HCT116 (cell line): ENCODE measurements at regions not wholly inside any gene's neighbourhood (a gene's known extent, or its start where the extent isn't known, plus 50 kb on each side); places are given as distances from the start of the nearest gene placed in this dataset.

Source experiments
- ATAC-seq: fragments of 200-7000 bp; cut with Tn5 transposase; 2 replicates; pipeline ENCODE4 v1.9.1; 2020; ENCODE audit warnings: mild to moderate bottlenecking, moderate library complexity
- BruUV-seq: library from RNA; stranded (reverse); fragments of 400-500 nt; replicated peaks from 2 replicates; lab custom pipeline; 2021; lab: Mats Ljungman, UMichigan
- CTCF ChIA-PET: fragments of 300-600 bp; sonication (Branson Sonifier 250); formaldehyde crosslinking; loops from one replicate; lab custom pipeline; 2021; ENCODE audit warnings: antibody characterized with exemption; lab: Charles Lee
- POLR2A ChIA-PET: fragments of 300-600, 350-600 bp; sonication (Branson Sonifier 250); formaldehyde crosslinking; loops from one replicate; lab custom pipeline; 2021; ENCODE audit warnings: antibody characterized with exemption; lab: Charles Lee
- RAD21 ChIA-PET, 2 experiments: fragments of 300-600 bp; sonication (Branson Sonifier 250); formaldehyde crosslinking; loops; one replicate each; lab custom pipeline; 2023; ENCODE audit warnings: low total read pairs in 2 of 2; ENCODE audit not compliant: uncharacterized antibody in 2 of 2, unreplicated experiment in 2 of 2, low non-redundant PET in 1 of 2; lab: Charles Lee
- DNase-seq: peaks from one replicate; pipeline ENCODE4 v3.0.0-alpha.2; 2010; ENCODE audit warnings: low read depth, low spot score
- H2AFZ ChIP-seq: fragments of 200-600 bp; shearing (Covaris generic), sonication (generic); 2 replicates; pipeline ENCODE4 v1.6.1; 2017; ENCODE audit warnings: low read depth, mixed run types, mixed read lengths, antibody characterized with exemption, low read length; ENCODE audit not compliant: poor library complexity, severe bottlenecking
- H3K27ac ChIP-seq: 2 replicates; pipeline ENCODE4 v1.5.1; 2012; ENCODE audit warnings: low read depth, low read length
- H3K27me3 ChIP-seq: fragments of 200-600 bp; sonication (generic); 2 replicates; pipeline ENCODE4 v1.6.1; 2016; ENCODE audit warnings: mixed run types, low read length, mixed read lengths; ENCODE audit not compliant: insufficient read depth
- H3K36me3 ChIP-seq, 2 experiments: fragments of 200-500 bp in 1 of 2; fragments of 200-600 bp in 1 of 2; sonication (Bioruptor generic) in 1 of 2; sonication (generic) in 1 of 2; 2 replicates each; pipeline versions ENCODE4 v1.5.1 to v1.6.1; 2014 to 2016; ENCODE audit warnings: low read length in 2 of 2, inconsistent platforms in 1 of 2, mixed read lengths in 1 of 2, mixed run types in 1 of 2; ENCODE audit not compliant: insufficient read depth in 2 of 2, control insufficient read depth in 1 of 2
- H3K4me1 ChIP-seq, 2 experiments: fragments of 200-600 bp in 1 of 2; sonication (generic) in 1 of 2; 2 replicates each; pipeline versions ENCODE4 v1.5.1 to v1.6.1; 2012 to 2017; ENCODE audit warnings: low read length in 2 of 2, inconsistent platforms in 1 of 2, mild to moderate bottlenecking in 1 of 2, mixed read lengths in 1 of 2, mixed run types in 1 of 2, moderate library complexity in 1 of 2; ENCODE audit not compliant: insufficient read depth in 2 of 2, control insufficient read depth in 1 of 2
- H3K4me2 ChIP-seq: fragments of 200-600 bp; sonication (generic); 2 replicates; pipeline ENCODE4 v1.6.1; 2017; ENCODE audit warnings: mixed run types, low read length, mixed read lengths
- H3K4me3 ChIP-seq, 2 experiments: fragments of 200-600 bp in 1 of 2; sonication (generic) in 1 of 2; replicated peaks in 1 of 2; 2 replicates each; pipeline ENCODE4 v1.5.1; 2011 to 2016; ENCODE audit warnings: low read length in 2 of 2, control low read depth in 1 of 2, low read depth in 1 of 2, mild to moderate bottlenecking in 1 of 2, mixed read lengths in 1 of 2, mixed run types in 1 of 2
- H3K79me2 ChIP-seq: fragments of 200-600 bp; sonication (generic); 2 replicates; pipeline ENCODE4 v1.6.1; 2017; ENCODE audit warnings: mild to moderate bottlenecking, mixed run types, low read length, moderate library complexity, mixed read lengths; ENCODE audit not compliant: insufficient read depth
- H3K9ac ChIP-seq: fragments of 200-600 bp; sonication (generic); 2 replicates; pipeline ENCODE4 v1.6.1; 2016; ENCODE audit warnings: low read length, mixed read lengths
- H3K9me2 ChIP-seq: fragments of 200-600 bp; sonication (generic), shearing (Covaris generic); 2 replicates; pipeline ENCODE4 v1.6.1; 2017; ENCODE audit warnings: mixed run types, mild to moderate bottlenecking, moderate library complexity; ENCODE audit not compliant: insufficient read depth
- H3K9me3 ChIP-seq, 2 experiments: fragments of 200-500 bp in 1 of 2; fragments of 200-600 bp in 1 of 2; sonication (Bioruptor generic) in 1 of 2; sonication (generic) in 1 of 2; 2 replicates each; pipeline ENCODE4 v1.6.1; 2014 to 2017; ENCODE audit warnings: low read length in 2 of 2, mixed read lengths in 2 of 2, inconsistent platforms in 1 of 2, low read depth in 1 of 2, mild to moderate bottlenecking in 1 of 2, mixed run types in 1 of 2, moderate library complexity in 1 of 2; ENCODE audit not compliant: control insufficient read depth in 1 of 2, insufficient read depth in 1 of 2
- H4K20me1 ChIP-seq: fragments of 200-600 bp; sonication (generic), shearing (Covaris generic); 2 replicates; pipeline ENCODE4 v1.6.1; 2017; ENCODE audit warnings: mixed run types, mild to moderate bottlenecking, moderate library complexity; ENCODE audit not compliant: insufficient read depth
- CBX3 ChIP-seq: IDR thresholded peaks from 2 replicates; pipeline ENCODE4 v1.6.1; 2012; ENCODE audit warnings: low read depth
- EGR1 ChIP-seq: IDR thresholded peaks from 2 replicates; pipeline ENCODE4 v1.6.1; 2012; ENCODE audit warnings: low read depth
- EZH2 ChIP-seq: fragments of 200-600 bp; sonication (generic); IDR thresholded peaks from 2 replicates; pipeline ENCODE4 v1.6.1; 2017; ENCODE audit warnings: antibody characterized with exemption, mixed run types
- FOSL1 ChIP-seq: IDR thresholded peaks from 2 replicates; pipeline ENCODE4 v1.6.1; 2012; ENCODE audit warnings: low read depth
- POLR2A ChIP-seq: IDR thresholded peaks from 2 replicates; pipeline ENCODE4 v1.7.0; 2011; ENCODE audit warnings: borderline replicate concordance; ENCODE audit not compliant: insufficient read depth, insufficient read length; ENCODE audit errors: extremely low read depth
- POLR2AphosphoS5 ChIP-seq: IDR thresholded peaks from 2 replicates; pipeline ENCODE4 v1.6.1; 2011; ENCODE audit warnings: mild to moderate bottlenecking, low read depth, low read length, moderate library complexity
- SP1 ChIP-seq: IDR thresholded peaks from 2 replicates; pipeline ENCODE4 v1.6.1; 2012; ENCODE audit warnings: low read depth
- TCF7L2 ChIP-seq: IDR thresholded peaks from 2 replicates; pipeline ENCODE4 v1.7.0; 2011; ENCODE audit warnings: borderline replicate concordance, inconsistent platforms; ENCODE audit not compliant: insufficient read depth, insufficient read length; ENCODE audit errors: extremely low read depth
- ZFX ChIP-seq: fragments of 450-650 bp; IDR thresholded peaks from 2 replicates; pipeline ENCODE4 v1.6.1; 2017
- intact Hi-C: fragments of 100-400 bp; cut with micrococcal nuclease; formaldehyde crosslinking; loops from 2 replicates; pipeline ENCODE4 v1.10.0; 2022
- TF ChIP-seq, protein P1 (sequence below): IDR thresholded peaks from 2 replicates; pipeline ENCODE4 v1.6.1; 2011; ENCODE audit warnings: mild to moderate bottlenecking, low read length, moderate library complexity; ENCODE audit not compliant: insufficient replicate concordance; ENCODE audit errors: extremely low read depth
- TF ChIP-seq, protein P2 (sequence below), 3 experiments: fragments of 200-600 bp in 1 of 3; sonication (generic) in 1 of 3; IDR thresholded peaks in 2 of 3; conservative IDR thresholded peaks in 1 of 3; 2 replicates each; pipeline ENCODE4 v1.5.1; 2012 to 2017; ENCODE audit warnings: low read depth in 2 of 3, low read length in 2 of 3, antibody characterized with exemption in 1 of 3, borderline replicate concordance in 1 of 3, control low read depth in 1 of 3, mild to moderate bottlenecking in 1 of 3, mixed read lengths in 1 of 3, mixed run types in 1 of 3, moderate library complexity in 1 of 3; ENCODE audit not compliant: insufficient read depth in 1 of 3

DNA sequence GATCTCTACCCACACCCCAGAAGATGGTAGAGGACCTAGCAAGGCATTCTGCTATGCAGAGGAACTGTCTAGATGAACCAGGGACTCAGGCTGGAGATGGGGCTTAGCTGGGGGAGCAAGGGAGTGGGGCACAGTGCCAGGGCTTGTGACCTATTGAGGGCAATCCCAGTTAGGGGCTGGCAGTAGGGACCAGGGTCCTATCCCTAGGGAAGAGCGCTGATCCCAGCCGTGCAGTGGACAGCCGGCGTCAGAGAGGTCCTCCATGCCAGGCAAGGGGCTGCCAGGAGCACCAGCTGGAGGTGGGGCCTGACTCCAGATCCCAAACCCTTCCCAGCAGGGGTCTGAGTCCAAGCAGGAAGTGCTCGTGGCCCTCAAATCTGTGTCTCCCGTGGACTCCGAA is 52.7 kb upstream of the NEURL1B start:
- Histone ChIP-seq H3K9me2 (no peaks in the 10 kb centered on the region), H3K4me1 (no peaks in the 10 kb centered on the region), H3K36me3 (no peaks in the 10 kb centered on the region), H3K4me3 (no peak overlapping the region), H3K9me3 (no peaks in the 10 kb centered on the region), H4K20me1 (no peaks in the 10 kb centered on the region), H3K4me2 (no peak overlapping the region), H3K79me2 (no peaks in the 10 kb centered on the region), H3K27ac (no peak overlapping the region), H3K27me3 (peaks cover 32% of the 10 kb centered on the region; the same call in 1 of the 2 replicates), H3K9ac (no peak overlapping the region), H2AFZ (no peak overlapping the region)
- ATAC-seq (no peak), DNase-seq (no peak)
- CTCF ChIA-PET = no interaction called here
- RAD21 ChIA-PET = no interaction called here
- intact Hi-C loops = no loop called here
- TF ChIP-seq POLR2A = no peak
- TF ChIP-seq, protein P1, sequence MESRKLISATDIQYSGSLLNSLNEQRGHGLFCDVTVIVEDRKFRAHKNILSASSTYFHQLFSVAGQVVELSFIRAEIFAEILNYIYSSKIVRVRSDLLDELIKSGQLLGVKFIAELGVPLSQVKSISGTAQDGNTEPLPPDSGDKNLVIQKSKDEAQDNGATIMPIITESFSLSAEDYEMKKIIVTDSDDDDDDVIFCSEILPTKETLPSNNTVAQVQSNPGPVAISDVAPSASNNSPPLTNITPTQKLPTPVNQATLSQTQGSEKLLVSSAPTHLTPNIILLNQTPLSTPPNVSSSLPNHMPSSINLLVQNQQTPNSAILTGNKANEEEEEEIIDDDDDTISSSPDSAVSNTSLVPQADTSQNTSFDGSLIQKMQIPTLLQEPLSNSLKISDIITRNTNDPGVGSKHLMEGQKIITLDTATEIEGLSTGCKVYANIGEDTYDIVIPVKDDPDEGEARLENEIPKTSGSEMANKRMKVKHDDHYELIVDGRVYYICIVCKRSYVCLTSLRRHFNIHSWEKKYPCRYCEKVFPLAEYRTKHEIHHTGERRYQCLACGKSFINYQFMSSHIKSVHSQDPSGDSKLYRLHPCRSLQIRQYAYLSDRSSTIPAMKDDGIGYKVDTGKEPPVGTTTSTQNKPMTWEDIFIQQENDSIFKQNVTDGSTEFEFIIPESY = no peak
- BruUV-seq = no TSS peak
- POLR2A ChIA-PET = no interaction called here

DNA sequence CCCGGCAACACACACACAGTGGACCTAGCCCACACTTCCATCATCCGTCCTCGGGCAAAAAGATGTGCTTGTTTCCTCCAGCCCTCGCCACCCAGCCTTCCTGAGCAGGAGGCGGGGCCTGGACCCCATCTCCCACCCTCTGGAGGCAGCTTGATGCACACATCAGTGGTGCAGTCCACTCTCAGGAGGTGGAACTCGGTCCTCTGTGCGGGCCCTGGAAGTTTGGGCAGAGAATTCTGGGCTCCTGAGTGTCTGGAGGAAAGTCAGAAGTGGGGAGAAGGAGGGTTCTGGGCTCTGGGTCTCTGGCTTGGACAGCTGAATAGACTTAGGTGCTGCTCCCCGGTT is 54.0 kb upstream of the NEURL1B start:
- H3K4me3 ChIP-seq = no peak overlapping the region
- no peaks in the 10 kb centered on the region for H4K20me1 ChIP-seq
- H3K4me1 ChIP-seq = no peaks in the 10 kb centered on the region
- no peak overlapping the region for H3K4me2 ChIP-seq
- CTCF ChIA-PET = no interaction called here
- RAD21 ChIA-PET = no interaction called here
- intact Hi-C loops = no loop called here
- no peak overlapping the region for H3K27ac ChIP-seq
- H3K9ac ChIP-seq = no peak overlapping the region
- no peaks in the 10 kb centered on the region for H3K9me2 ChIP-seq
- BruUV-seq = no TSS peak
- no peak overlapping the region for H2AFZ ChIP-seq
- ATAC-seq = no peak
- H3K36me3 ChIP-seq = no peaks in the 10 kb centered on the region
- no peaks in the 10 kb centered on the region for H3K9me3 ChIP-seq
- H3K27me3 ChIP-seq = peaks cover 24% of the 10 kb centered on the region; the same call in 1 of the 2 replicates
- no peak for DNase-seq
- POLR2A ChIA-PET = no interaction called here
- TF ChIP-seq TCF7L2 (no peak), FOSL1 (no peak), CBX3 (no peak), SP1 (no peak), EGR1 (no peak), POLR2AphosphoS5 (no peak), ZFX (no peak), EZH2 (no peak)
- TF ChIP-seq, protein P2, sequence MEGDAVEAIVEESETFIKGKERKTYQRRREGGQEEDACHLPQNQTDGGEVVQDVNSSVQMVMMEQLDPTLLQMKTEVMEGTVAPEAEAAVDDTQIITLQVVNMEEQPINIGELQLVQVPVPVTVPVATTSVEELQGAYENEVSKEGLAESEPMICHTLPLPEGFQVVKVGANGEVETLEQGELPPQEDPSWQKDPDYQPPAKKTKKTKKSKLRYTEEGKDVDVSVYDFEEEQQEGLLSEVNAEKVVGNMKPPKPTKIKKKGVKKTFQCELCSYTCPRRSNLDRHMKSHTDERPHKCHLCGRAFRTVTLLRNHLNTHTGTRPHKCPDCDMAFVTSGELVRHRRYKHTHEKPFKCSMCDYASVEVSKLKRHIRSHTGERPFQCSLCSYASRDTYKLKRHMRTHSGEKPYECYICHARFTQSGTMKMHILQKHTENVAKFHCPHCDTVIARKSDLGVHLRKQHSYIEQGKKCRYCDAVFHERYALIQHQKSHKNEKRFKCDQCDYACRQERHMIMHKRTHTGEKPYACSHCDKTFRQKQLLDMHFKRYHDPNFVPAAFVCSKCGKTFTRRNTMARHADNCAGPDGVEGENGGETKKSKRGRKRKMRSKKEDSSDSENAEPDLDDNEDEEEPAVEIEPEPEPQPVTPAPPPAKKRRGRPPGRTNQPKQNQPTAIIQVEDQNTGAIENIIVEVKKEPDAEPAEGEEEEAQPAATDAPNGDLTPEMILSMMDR (IDR thresholded peaks at IDR 0.05 in 2 of 3, conservative IDR thresholded peaks at IDR 0.05 in 1 of 3; ENCODE audit: borderline replicate concordance in 1 of 3, insufficient read depth in 1 of 3, low read depth in 2 of 3, low read length in 2 of 3) = no peak
- no peaks in the 10 kb centered on the region for H3K79me2 ChIP-seq
